HCT116 (cell line): ENCODE measurements at regions not wholly inside any gene's neighbourhood (a gene's known extent, or its start where the extent isn't known, plus 50 kb on each side); places are given as distances from the start of the nearest gene placed in this dataset.

Experiments used
- ATAC-seq: fragments of 200-7000 bp; cut with Tn5 transposase; 2 replicates; pipeline ENCODE4 v1.9.1; 2020; ENCODE audit warnings: mild to moderate bottlenecking, moderate library complexity
- BruUV-seq: library from RNA; stranded (reverse); fragments of 400-500 nt; replicated peaks from 2 replicates; lab custom pipeline; 2021; lab: Mats Ljungman, UMichigan
- CTCF ChIA-PET: fragments of 300-600 bp; sonication (Branson Sonifier 250); formaldehyde crosslinking; loops from one replicate; lab custom pipeline; 2021; ENCODE audit warnings: antibody characterized with exemption; lab: Charles Lee
- POLR2A ChIA-PET: fragments of 300-600, 350-600 bp; sonication (Branson Sonifier 250); formaldehyde crosslinking; loops from one replicate; lab custom pipeline; 2021; ENCODE audit warnings: antibody characterized with exemption; lab: Charles Lee
- RAD21 ChIA-PET, 2 experiments: fragments of 300-600 bp; sonication (Branson Sonifier 250); formaldehyde crosslinking; loops; one replicate each; lab custom pipeline; 2023; ENCODE audit warnings: low total read pairs in 2 of 2; ENCODE audit not compliant: uncharacterized antibody in 2 of 2, unreplicated experiment in 2 of 2, low non-redundant PET in 1 of 2; lab: Charles Lee
- DNase-seq: peaks from one replicate; pipeline ENCODE4 v3.0.0-alpha.2; 2010; ENCODE audit warnings: low read depth, low spot score
- H2AFZ ChIP-seq: fragments of 200-600 bp; shearing (Covaris generic), sonication (generic); 2 replicates; pipeline ENCODE4 v1.6.1; 2017; ENCODE audit warnings: low read depth, mixed run types, mixed read lengths, antibody characterized with exemption, low read length; ENCODE audit not compliant: poor library complexity, severe bottlenecking
- H3K27ac ChIP-seq: 2 replicates; pipeline ENCODE4 v1.5.1; 2012; ENCODE audit warnings: low read depth, low read length
- H3K27me3 ChIP-seq: fragments of 200-600 bp; sonication (generic); 2 replicates; pipeline ENCODE4 v1.6.1; 2016; ENCODE audit warnings: mixed run types, low read length, mixed read lengths; ENCODE audit not compliant: insufficient read depth
- H3K36me3 ChIP-seq, 2 experiments: fragments of 200-500 bp in 1 of 2; fragments of 200-600 bp in 1 of 2; sonication (Bioruptor generic) in 1 of 2; sonication (generic) in 1 of 2; 2 replicates each; pipeline versions ENCODE4 v1.5.1 to v1.6.1; 2014 to 2016; ENCODE audit warnings: low read length in 2 of 2, inconsistent platforms in 1 of 2, mixed read lengths in 1 of 2, mixed run types in 1 of 2; ENCODE audit not compliant: insufficient read depth in 2 of 2, control insufficient read depth in 1 of 2
- H3K4me1 ChIP-seq, 2 experiments: fragments of 200-600 bp in 1 of 2; sonication (generic) in 1 of 2; 2 replicates each; pipeline versions ENCODE4 v1.5.1 to v1.6.1; 2012 to 2017; ENCODE audit warnings: low read length in 2 of 2, inconsistent platforms in 1 of 2, mild to moderate bottlenecking in 1 of 2, mixed read lengths in 1 of 2, mixed run types in 1 of 2, moderate library complexity in 1 of 2; ENCODE audit not compliant: insufficient read depth in 2 of 2, control insufficient read depth in 1 of 2
- H3K4me2 ChIP-seq: fragments of 200-600 bp; sonication (generic); 2 replicates; pipeline ENCODE4 v1.6.1; 2017; ENCODE audit warnings: mixed run types, low read length, mixed read lengths
- H3K4me3 ChIP-seq, 2 experiments: fragments of 200-600 bp in 1 of 2; sonication (generic) in 1 of 2; replicated peaks in 1 of 2; 2 replicates each; pipeline ENCODE4 v1.5.1; 2011 to 2016; ENCODE audit warnings: low read length in 2 of 2, control low read depth in 1 of 2, low read depth in 1 of 2, mild to moderate bottlenecking in 1 of 2, mixed read lengths in 1 of 2, mixed run types in 1 of 2
- H3K79me2 ChIP-seq: fragments of 200-600 bp; sonication (generic); 2 replicates; pipeline ENCODE4 v1.6.1; 2017; ENCODE audit warnings: mild to moderate bottlenecking, mixed run types, low read length, moderate library complexity, mixed read lengths; ENCODE audit not compliant: insufficient read depth
- H3K9ac ChIP-seq: fragments of 200-600 bp; sonication (generic); 2 replicates; pipeline ENCODE4 v1.6.1; 2016; ENCODE audit warnings: low read length, mixed read lengths
- H3K9me2 ChIP-seq: fragments of 200-600 bp; sonication (generic), shearing (Covaris generic); 2 replicates; pipeline ENCODE4 v1.6.1; 2017; ENCODE audit warnings: mixed run types, mild to moderate bottlenecking, moderate library complexity; ENCODE audit not compliant: insufficient read depth
- H3K9me3 ChIP-seq, 2 experiments: fragments of 200-500 bp in 1 of 2; fragments of 200-600 bp in 1 of 2; sonication (Bioruptor generic) in 1 of 2; sonication (generic) in 1 of 2; 2 replicates each; pipeline ENCODE4 v1.6.1; 2014 to 2017; ENCODE audit warnings: low read length in 2 of 2, mixed read lengths in 2 of 2, inconsistent platforms in 1 of 2, low read depth in 1 of 2, mild to moderate bottlenecking in 1 of 2, mixed run types in 1 of 2, moderate library complexity in 1 of 2; ENCODE audit not compliant: control insufficient read depth in 1 of 2, insufficient read depth in 1 of 2
- H4K20me1 ChIP-seq: fragments of 200-600 bp; sonication (generic), shearing (Covaris generic); 2 replicates; pipeline ENCODE4 v1.6.1; 2017; ENCODE audit warnings: mixed run types, mild to moderate bottlenecking, moderate library complexity; ENCODE audit not compliant: insufficient read depth
- CBX3 ChIP-seq: IDR thresholded peaks from 2 replicates; pipeline ENCODE4 v1.6.1; 2012; ENCODE audit warnings: low read depth
- CEBPB ChIP-seq: IDR thresholded peaks from 2 replicates; pipeline ENCODE4 v1.6.1; 2012; ENCODE audit warnings: low read depth
- EGR1 ChIP-seq: IDR thresholded peaks from 2 replicates; pipeline ENCODE4 v1.6.1; 2012; ENCODE audit warnings: low read depth
- ELF1 ChIP-seq: IDR thresholded peaks from 2 replicates; pipeline ENCODE4 v1.6.1; 2012; ENCODE audit warnings: low read depth, borderline replicate concordance
- JUND ChIP-seq: IDR thresholded peaks from 2 replicates; pipeline ENCODE4 v1.6.1; 2012
- POLR2A ChIP-seq: IDR thresholded peaks from 2 replicates; pipeline ENCODE4 v1.7.0; 2011; ENCODE audit warnings: borderline replicate concordance; ENCODE audit not compliant: insufficient read depth, insufficient read length; ENCODE audit errors: extremely low read depth
- SIN3A ChIP-seq: IDR thresholded peaks from 2 replicates; pipeline ENCODE4 v1.6.1; 2012; ENCODE audit warnings: low read depth
- SRF ChIP-seq: IDR thresholded peaks from 2 replicates; pipeline ENCODE4 v1.6.1; 2012; ENCODE audit warnings: low read depth
- ZNF274 ChIP-seq: fragments of 200-500 bp; sonication (Bioruptor generic); IDR thresholded peaks from 2 replicates; pipeline ENCODE4 v1.6.1; 2014; ENCODE audit warnings: mild to moderate bottlenecking, low read depth, low read length, inconsistent platforms
- intact Hi-C: fragments of 100-400 bp; cut with micrococcal nuclease; formaldehyde crosslinking; loops from 2 replicates; pipeline ENCODE4 v1.10.0; 2022
- TF ChIP-seq, protein P1 (sequence below): IDR thresholded peaks from 2 replicates; pipeline ENCODE4 v1.6.1; 2012
- TF ChIP-seq, protein P2 (sequence below): IDR thresholded peaks from 2 replicates; pipeline ENCODE4 v1.6.1; 2012

DNA sequence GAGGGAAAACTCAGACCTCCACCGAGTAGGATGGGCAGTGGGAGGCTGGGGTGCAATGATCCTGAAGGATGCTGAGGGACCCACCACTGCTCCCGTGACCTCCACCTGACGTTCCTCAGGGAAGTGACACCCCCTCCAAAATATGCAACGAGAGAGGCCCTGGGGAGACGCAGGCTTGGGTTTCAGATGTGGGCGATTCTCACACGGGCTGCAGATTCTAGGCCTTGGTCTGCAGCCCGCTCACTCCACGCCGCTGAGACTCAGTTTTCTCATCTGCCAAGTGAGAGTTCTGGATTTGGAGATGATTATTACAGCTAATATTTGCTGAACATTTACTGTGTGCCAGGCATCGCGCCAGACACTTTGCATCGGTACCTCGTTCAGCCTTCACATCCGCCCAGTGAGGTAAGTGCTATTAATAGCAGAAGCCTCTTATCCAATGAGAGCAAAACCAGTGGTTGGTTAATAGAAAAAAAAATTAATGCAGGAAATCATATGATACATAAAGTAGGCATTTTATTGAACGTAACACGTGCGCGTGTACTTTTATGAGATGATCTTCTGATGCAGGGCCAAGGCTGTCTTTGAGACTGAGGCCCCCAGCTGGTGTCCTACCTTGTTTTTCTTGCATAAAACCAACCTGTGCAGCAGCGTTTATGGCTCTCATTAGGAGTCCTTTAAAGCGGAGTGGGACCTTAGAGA is 102.0 kb upstream of the RUNX3 start:
- TF ChIP-seq CEBPB (no peak), CBX3 (no peak), EGR1 (no peak), SIN3A (no peak), ZNF274 (no peak), ELF1 (no peak), JUND (no peak), POLR2A (no peak)
- TF ChIP-seq, protein P1, sequence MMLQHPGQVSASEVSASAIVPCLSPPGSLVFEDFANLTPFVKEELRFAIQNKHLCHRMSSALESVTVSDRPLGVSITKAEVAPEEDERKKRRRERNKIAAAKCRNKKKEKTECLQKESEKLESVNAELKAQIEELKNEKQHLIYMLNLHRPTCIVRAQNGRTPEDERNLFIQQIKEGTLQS, result no peak
- H3K9me2 ChIP-seq, result no peaks in the 10 kb centered on the region
- H3K9me3 ChIP-seq, result no peaks in the 10 kb centered on the region
- no peak overlapping the region for H3K4me3 ChIP-seq
- RAD21 ChIA-PET, result no interaction called here
- no peak overlapping the region for H3K27ac ChIP-seq
- H3K9ac ChIP-seq, result no peak overlapping the region
- no peaks in the 10 kb centered on the region for H3K27me3 ChIP-seq
- no peaks in the 10 kb centered on the region for H4K20me1 ChIP-seq
- intact Hi-C loops, result no loop called here
- POLR2A ChIA-PET, result no interaction called here
- CTCF ChIA-PET, result no interaction called here
- no peak overlapping the region for H2AFZ ChIP-seq
- H3K4me1 ChIP-seq, result peaks cover 0 to 11% of the 10 kb centered on the region in 2 experiments; a peak in 2 of 4 replicates
- H3K36me3 ChIP-seq, result no peaks in the 10 kb centered on the region
- BruUV-seq, result no TSS peak
- DNase-seq (no peak), ATAC-seq (no peak)
- no peaks in the 10 kb centered on the region for H3K79me2 ChIP-seq
- no peak overlapping the region for H3K4me2 ChIP-seq

DNA sequence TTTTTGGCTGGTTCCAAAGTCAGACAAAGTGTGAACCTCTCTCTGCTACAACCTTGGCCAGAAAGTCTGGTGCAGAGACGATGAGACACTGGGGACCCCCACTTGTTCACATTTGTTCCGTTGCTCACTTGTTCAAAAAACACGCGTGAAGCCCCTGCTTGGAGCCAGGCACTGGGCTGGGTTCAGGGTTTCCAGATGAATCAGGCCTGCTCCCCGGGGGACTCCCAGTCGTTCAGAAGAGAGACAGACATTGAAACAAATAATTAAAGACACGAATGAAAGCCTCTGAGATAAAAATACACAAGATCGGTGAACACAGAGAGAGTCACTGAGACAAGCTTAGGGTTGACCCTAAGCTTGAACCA is 101.5 kb upstream of the RUNX3 start:
- H3K4me2 ChIP-seq, result no peak overlapping the region
- no peak overlapping the region for H3K9ac ChIP-seq
- intact Hi-C loops, result no loop called here
- POLR2A ChIA-PET, result no interaction called here
- RAD21 ChIA-PET, result no interaction called here
- no peak overlapping the region for H3K27ac ChIP-seq
- H3K9me2 ChIP-seq, result no peaks in the 10 kb centered on the region
- H3K9me3 ChIP-seq, result no peaks in the 10 kb centered on the region
- no TSS peak for BruUV-seq
- H3K36me3 ChIP-seq, result no peaks in the 10 kb centered on the region
- H3K4me1 ChIP-seq, result peaks cover 0 to 8% of the 10 kb centered on the region in 2 experiments; a peak in 1 of 4 replicates
- no peaks in the 10 kb centered on the region for H4K20me1 ChIP-seq
- no peaks in the 10 kb centered on the region for H3K27me3 ChIP-seq
- no peak overlapping the region for H2AFZ ChIP-seq
- CTCF ChIA-PET, result no interaction called here
- no peak overlapping the region for H3K4me3 ChIP-seq
- ATAC-seq (no peak), DNase-seq (no peak)
- H3K79me2 ChIP-seq, result no peaks in the 10 kb centered on the region
- TF ChIP-seq EGR1, result no peak
- TF ChIP-seq, protein P2, sequence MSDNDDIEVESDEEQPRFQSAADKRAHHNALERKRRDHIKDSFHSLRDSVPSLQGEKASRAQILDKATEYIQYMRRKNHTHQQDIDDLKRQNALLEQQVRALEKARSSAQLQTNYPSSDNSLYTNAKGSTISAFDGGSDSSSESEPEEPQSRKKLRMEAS, result no peak
- TF ChIP-seq ELF1, result no peak
- TF ChIP-seq, protein P1, result no peak
- no peak for TF ChIP-seq ZNF274
- TF ChIP-seq SRF, result no peak
